DMS114 treated with DMSO at 0.1 percent for 48 hours (cell line): ENCODE measurements at regions not wholly inside any gene's neighbourhood (a gene's known extent, or its start where the extent isn't known, plus 50 kb on each side); places are given as distances from the start of the nearest gene placed in this dataset.
"Not testable (repeated sequence)": the region's sequence is repeated elsewhere in the genome, so short reads cannot be mapped to it uniquely, and the experiment has no call there.

Experiments used
- DNase-seq: peaks from one replicate; lab custom pipeline; 2025; ENCODE audit not compliant: unreplicated experiment; lab: John Stamatoyannopoulos, UW

DNA sequence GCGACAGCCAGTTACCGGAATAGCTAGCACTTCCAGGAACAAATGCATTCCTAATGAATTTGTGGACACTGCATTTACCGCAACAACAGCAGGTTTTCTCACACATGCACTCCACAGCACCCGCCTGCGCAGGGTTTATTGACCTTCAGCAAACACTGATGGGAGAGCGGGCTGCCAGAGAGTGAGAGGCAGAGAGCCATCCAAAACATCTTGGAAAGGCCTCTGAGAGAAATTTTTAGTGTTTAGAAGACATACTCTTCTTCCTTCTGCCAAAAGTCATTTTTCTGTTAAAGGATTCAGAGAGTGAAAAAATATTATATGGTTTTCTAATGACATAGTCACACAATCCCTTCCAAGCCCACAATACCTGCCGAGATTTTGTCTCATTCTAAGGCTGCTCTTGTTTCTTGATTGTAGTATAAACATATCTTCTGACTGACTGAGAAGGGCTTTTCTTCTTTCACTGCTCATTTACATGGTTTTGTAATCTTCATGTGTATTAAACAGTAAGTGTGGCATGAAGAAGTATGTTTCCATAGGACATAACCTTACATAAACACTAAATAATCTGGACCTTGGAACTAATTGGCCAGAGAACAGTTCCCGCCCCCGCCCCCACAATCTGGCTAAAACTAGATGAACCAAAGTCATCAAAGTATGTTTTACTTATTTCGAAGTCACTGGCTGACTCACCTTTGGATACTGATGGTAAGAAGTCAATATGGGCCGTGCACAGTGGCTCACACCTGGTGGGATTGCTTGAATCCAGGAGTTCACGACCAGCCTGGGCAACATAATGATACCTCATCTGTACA is 432.5 kb upstream of the MEF2C start:
- no peak for DNase-seq

DNA sequence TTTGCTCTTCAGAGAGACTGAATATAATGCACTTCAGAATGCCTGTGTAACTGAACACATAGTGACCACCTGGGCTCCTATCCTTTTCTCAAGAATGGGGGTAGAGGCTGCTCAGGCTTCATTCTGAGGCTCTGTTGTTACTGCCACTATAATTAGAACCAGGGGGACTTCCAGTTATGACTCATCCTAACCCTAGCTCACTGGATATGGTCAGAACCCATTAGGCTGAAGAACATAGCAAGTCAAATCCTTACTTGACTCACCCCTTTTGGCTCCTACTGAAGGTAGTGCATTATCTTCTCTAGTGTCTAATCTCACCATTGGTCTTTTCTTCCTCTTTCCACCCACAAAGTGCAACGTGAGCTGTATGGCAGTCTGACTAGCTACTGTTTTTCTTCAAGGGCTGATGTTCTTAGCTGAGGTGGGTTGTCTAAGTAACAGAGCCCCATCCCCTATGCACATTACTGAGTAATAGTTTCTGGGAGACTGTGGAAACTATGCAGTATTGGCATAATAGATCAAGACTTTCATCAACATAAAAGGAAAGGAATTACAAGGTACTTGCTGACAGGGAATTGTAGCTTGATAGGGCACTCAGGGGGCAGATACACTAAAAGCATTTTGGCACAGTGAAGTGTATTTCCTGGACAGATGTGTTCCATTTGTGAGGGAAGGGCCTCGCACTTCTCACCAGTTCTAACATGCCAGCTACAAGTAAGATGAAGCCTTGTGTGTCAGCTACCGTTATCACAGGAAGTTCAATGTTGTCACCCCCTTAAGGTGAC is 431.0 kb upstream of the MEF2C start:
- DNase-seq, result no peak

DNA sequence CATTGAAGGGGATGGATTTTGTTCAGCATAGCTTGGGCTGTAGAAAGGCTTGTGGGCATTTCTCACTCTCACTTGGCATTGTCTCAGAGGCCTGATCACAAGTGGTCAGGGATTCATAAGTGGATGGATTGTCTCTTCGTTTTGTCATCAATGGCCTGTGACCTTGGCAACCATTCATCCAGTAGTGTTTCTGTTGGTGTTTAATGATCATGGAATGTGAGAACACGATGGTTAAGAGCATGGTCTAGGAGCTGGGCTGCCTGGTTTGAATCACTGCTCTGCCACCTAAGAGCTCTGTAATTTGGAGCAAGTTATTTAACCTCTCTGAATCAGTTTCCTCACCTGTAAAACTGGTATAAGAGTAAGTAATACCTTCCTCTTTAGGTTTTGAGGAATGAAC is 430.1 kb upstream of the MEF2C start:
- DNase-seq, result no peak

DNA sequence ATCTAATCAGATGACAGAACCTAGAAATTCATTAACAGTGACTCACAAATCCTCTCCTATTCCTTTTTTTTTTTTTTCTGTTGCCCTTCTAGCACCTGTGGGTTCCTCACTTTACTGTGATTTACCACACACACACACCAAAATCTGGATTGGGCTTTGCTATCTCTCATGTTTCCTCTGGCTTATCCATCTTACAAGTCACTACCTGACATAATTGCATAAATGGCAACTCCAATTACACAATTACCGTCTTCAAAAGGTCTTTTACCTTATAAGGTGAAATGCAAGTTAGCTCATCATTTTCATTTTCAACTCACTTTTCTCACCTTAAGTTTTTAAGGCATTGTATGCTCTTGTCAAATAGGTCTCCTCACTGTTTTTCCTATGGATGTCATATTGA is 426.3 kb upstream of the MEF2C start:
- no peak for DNase-seq

DNA sequence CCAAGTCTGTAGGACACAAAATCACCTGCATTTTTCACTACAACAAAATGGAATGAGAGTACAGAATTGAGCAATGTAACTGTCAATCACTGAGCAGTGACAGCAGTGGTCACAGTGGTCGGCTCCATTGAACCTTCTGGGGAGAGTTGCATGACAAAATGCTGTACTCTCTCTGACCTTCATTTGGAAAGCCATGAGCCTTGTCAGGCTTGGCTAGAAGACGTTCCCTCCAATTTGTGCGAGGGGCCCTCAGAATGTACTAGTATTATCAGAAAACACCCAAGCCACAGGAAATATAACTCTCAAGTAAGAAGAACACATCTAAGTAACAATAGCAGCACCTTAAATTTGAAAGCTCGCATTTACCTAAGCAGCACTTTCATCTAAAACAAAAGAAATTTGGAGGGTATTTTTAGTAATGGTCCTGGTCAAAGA is 425.6 kb upstream of the MEF2C start:
- no peak for DNase-seq

DNA sequence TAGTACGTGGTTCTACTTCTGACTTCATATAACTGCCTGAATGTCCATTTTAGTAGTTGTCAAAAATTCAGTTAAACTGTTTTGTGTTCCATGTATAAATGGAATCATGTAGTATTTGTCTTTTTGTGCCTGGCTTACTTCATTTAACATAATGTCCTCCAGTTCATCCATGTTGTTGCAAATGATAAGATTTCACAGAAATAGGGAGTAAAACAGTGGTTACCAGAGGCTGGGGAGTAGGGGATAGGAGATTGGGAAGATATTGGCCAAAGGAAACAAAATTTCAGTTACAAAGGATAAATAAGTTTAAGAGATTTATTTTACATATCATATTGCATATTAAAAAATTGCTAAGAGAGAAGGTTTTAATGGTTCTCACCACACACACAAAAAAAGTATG is 425.0 kb upstream of the MEF2C start:
- no peak for DNase-seq

DNA sequence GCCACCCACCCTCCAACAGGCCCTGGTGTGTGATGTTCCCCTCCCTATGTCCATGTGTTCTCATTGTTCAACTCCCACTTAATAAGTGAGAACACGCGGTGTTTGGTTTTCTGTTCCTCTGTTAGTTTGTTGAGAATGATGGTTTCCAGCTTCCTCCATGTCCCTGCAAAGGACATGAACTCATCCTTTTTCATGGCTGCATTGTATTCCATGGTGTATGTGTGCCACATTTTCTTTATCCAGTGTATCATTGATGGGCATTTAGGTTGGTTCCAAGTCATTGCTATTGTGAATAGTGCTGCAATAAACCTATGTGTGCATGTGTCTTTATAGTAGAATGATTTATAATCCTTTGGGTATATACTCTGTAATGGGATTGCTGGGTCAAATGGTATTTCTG is 424.2 kb upstream of the MEF2C start:
- DNase-seq, result not testable (repeated sequence)

DNA sequence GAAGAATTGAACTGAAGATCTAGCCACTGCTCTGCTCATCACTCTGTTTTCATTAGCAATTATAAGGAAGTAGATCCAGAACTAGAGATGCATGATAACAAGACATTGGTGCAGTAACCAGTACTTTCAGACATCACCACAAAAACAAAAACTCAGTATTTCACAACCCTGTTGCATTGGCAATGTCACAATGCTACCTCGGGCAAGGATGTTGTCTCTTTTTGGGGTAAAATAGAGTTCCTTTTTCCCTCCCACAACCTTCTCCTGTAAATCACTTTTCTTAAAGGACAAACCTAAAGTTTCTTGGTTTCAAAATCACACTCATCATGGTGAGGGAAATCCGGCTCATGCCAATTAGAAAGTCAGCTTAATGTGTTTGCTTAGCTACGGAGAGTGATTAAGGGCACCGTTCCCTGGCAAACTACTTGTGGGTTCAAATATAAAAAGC is 420.1 kb upstream of the MEF2C start:
- DNase-seq, result no peak

DNA sequence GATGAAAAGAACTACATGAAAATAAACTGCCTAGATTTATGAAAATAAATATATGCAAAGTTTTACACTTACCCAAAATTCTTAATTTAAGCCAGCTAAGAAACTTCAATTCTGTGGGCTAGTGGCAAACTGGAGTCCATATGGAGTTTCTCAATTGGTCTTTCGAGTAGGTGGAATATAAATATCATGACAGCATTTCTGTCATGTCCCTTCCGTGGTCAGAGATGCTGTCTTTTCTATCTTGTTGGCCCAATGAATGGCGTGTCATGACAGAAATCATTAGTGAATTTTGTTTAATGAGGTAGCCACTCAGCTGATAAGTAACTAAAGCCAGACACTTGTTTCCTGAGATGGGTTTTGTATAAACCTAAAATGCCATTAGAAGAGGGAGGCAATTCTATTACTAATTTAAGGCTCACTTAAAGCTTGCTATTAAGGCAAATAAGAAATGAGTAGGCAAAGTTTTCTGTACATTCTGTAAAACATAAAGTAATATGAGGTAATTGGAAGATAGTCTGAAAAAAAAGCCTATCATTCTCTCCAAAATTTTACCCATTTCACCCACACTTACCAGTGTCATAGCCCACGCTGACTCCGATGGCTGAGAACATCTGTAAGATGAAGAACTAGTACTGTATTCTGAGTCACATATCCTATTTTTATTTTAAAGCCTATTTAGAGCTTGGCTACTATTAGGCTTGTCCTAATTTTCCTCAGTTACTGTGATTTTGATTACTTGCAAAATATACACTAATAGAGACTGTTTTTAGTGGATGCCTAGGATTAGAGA is 419.3 kb upstream of the MEF2C start:
- no peak for DNase-seq

DNA sequence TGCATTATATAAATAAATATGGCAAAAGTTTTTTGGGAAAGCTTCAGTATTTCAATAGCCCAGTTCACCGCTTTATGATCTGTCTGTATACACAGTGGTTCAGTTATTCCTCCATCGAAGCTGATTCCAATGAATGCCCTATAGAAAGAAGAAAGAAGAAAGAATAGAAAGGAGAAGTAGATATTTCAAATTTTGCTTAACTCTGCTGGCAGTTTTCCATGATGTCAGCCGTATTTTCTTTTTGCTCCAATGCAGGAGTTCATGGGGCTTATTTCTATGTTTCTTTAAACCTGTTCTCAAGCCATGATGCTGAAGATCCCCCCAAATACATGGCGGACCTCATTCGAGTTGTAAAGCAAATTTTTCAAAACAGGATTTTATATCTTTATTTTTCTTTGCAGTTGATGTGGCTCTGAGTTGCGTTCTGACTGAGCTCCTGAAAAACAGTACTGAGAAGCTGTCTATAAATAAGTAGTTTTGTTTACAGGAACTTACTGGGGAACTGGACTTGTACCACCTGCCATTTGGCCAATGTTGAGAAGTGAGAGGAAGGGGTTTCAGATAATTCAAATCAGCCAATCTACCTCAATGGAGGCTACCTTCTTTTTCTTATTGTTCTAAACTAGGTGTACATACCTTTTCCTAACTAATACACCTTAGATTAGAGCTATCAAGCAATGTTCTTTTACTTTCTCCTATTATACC is 418.5 kb upstream of the MEF2C start:
- no peak for DNase-seq

DNA sequence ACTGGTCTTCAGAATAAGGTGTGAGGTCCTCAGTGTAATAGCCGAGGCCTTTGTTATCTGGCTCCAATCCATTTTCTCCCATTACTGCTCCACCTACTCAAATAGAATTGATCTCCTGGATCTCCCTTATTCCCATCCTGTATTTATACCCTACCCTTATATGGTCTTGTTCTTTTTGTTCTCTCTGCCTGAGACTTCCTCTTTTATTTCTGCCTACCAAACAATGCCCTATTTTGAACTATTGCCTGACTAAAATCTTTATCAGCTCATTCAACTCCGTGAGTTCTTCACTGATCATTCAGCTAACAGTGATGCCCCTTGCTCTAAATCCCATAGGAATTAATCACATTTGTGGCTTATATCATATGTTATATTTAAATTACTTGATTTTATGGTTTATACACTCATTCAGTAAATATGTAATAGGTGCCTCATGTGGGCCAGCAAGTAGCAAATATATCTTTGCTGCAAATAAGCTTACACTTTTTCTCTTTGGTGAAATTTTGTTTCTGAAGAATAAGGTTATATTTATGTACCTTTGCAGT is 417.5 kb upstream of the MEF2C start:
- no peak for DNase-seq

DNA sequence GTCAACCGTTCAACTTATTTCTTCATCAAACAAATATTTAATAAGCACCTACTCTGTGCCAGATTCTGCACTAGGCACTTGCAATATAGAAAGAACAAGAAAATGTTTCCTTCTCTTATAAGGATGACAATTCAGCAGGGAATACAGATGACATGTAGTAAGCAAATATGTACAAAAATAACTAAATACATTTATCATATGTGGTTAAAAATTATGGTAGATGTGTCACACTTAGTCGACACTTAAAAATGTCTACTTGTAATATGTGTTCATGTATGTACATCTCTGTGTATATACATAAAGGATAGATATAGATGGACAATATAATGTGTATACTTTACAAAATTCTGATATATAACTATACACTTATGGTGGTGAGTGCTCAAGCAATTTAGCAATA is 417.0 kb upstream of the MEF2C start:
- DNase-seq, result no peak

DNA sequence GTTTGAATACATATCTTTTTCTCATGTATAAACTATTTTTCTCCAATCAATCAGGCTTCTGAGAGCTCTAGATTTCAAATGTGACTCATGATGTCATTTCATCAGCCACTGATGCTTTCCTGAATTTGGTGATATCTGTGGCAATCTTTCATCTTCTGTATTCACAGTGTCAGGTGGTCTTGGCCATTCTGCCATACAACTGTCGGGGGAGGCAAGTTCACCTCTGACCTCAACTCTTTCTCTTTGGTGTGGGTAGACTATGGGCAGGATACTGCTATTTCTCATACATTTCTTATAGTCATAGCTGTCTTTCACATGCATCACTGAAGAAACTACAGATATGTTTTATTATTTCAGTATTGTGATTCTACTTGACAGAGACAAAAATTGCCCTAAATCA is 414.1 kb upstream of the MEF2C start:
- DNase-seq, result no peak

DNA sequence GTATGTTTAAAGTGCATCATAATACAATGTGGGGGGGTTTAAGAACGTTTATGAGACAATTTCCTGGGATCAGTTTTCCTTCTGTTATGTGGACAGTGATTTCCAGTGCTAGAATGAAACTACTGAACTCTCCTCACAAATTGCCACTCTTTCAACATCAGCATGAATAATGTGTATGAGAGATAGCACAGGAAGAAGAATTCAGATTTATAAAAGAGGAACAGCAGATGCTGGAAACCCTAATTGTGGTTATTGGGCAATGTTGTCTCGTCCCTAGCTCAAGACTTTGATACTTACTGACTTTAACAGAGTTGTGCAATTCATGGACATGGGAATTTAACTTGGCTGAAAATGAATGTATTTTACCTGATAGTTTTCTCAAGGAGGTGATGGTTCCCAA is 410.8 kb upstream of the MEF2C start:
- no peak for DNase-seq

DNA sequence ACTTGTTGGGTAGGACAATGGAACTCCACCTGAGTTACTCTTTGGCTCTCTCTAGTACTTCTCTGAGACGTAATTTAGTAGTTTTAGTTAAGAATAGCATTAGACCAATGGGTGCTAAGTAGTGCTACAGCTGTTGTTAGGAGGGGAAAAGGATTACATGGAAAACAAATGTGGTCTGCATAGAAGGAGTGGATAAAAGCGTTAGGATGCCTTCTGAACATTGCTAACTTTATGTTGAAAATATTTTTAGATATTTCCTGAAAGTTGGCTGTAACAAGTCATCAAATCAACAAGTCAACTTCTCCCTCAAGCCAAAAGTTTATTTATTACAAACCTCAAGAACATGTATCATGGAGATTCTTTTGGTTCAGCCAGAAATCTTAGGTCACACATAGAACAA is 409.5 kb upstream of the MEF2C start:
- no peak for DNase-seq

DNA sequence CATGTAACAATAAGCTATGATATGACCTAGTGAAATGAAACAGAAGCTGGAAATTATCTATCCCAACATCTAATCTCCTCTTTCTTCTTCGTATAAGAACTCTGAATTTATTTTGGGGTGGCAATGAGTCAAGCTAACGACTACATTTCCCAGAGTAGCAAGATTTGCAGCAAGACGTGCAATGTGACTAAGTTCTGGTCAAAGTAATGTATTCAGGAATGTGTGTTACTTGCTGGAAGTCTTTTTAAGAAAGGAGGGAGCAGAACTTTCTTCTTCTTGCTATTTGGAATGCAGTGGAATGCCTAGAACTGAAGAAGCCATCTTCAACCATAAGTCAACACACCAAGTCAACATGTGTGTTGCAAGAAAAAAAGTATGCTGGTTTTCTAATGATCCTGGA is 406.6 kb upstream of the MEF2C start:
- no peak for DNase-seq

DNA sequence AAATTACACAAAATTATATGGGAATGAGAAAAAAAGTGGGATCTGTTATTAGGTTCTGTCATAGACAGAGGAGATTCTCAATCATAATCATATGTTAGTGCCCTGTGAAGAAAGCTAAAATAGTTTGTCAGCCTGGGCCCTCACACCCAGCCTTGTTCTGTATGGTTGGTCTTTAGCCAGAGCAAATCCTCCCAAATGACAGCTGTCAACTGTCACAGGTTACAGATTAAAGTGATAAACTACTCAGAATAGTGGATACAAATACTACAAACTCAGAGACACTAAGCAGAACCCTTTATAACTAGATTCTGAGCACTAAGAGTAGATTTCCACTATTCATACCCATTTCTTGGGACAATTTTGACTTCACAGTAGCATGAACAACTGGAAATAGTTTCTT is 405.0 kb upstream of the MEF2C start:
- DNase-seq, result no peak

DNA sequence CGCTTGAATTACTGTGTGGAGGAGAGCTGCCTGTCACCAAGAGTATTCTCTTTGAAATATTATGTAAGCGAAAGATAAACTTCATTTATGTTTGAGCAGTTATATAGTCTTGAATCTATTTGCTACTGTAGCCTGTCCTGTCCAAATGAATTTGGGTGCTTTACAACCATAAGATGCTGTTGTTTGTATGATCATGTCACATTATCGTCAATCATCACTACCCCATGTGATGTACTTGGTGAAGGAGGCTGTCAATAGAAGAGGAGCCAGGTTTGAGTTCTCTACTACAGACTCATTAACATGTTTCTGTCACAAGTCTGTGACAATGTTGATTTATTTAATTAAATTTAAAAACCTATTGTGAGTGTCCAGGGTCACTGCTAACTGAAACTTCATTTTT is 403.3 kb upstream of the MEF2C start:
- DNase-seq, result no peak

DNA sequence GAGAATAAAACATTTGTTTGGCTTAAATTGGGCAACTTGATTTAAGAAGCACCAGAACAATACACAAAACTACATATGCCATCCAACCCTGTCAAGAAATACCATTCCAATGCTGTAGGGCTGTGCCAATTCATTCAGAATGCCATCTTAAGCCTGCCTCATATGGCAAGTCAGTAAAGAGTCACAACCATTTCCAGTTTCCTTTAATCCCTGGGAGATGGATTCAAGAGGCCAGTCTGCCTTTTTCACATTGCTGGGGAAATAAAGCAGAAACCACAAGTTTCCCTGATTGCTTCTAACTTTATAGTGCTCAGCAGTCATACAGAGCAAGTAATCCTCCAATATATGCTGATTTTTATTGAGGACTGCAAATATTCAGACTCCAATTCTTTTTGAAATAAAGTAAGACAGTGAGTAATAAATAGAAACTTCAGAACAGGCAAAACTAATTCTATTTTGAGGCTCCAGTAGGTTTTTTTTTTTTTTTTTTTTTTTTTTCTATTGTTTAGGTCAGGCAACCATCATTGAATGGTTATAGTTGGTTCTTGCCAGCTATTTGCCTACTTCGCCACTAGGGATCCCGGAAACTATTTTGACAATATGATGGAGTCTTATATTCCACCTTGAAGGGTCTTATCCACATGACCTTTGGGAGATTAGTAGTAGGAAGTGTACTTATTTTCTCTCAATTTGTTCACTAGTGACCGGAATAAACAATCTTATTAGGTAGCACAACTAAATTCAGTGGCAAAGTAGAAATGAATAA is 400.9 kb upstream of the MEF2C start:
- DNase-seq, result no peak
